ENCODE measurements at regions not wholly inside any gene's neighbourhood (a gene's known extent, or its start where the extent isn't known, plus 50 kb on each side); places are given as distances from the start of the nearest gene placed in this dataset.

DNA sequence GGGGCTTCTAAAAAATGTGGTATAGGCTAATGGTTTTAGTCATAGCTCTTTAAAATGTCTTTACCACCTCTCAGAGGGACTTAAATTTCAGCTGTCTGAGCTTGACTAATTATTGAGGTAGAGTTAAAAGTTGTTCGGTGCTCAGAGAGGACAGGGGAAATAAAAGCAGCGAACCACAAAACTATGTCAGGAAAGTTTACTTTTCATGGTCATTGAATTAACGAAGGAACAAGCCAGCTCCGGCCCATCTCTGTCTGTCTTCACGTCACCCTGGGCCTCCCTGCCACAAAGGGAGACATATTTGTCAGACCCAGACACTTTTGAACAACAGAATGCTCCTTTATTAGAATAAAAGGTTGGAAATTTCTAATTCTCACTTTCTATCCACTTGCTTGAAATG is 98.8 kb upstream of the EFNA5 start:
- H3K9me3 Mint-ChIP-seq (ENCODE audit: insufficient read depth) = no peaks in the 10 kb centered on the region
- Histone ChIP-seq H3K9me3 (ENCODE audit: control extremely low read depth in 1 of 3, control insufficient read depth in 2 of 3, insufficient read depth in 1 of 3, low read length in 2 of 3) (no peaks in the 10 kb centered on the region), H3K36me3 (replicated peaks in 1 of 2; ENCODE audit: control extremely low read depth in 1 of 2, control insufficient read depth in 1 of 2, extremely low read depth in 1 of 2, insufficient read depth in 2 of 2, low read length in 1 of 2) (no peaks in the 10 kb centered on the region), H4K20me1 (ENCODE audit: control insufficient read depth, insufficient read depth, low read length, poor library complexity, severe bottlenecking) (no peaks in the 10 kb centered on the region), H3K27ac (ENCODE audit: low read length in 2 of 2) (no peak overlapping the region), H3K4me2 (replicated peaks; ENCODE audit: low read depth, low read length, poor library complexity, severe bottlenecking) (no peak overlapping the region), H2AFZ (ENCODE audit: insufficient read depth, low read depth, low read length, poor library complexity, severe bottlenecking) (no peak overlapping the region), H3K4me3 (ENCODE audit: control extremely low read depth in 1 of 5, extremely low read depth in 1 of 5, insufficient read depth in 1 of 5, low read depth in 2 of 5, low read length in 4 of 5) (no peak overlapping the region), H3K27me3 (replicated peaks in 1 of 4; ENCODE audit: control extremely low read depth in 1 of 4, control insufficient read depth in 3 of 4, insufficient read depth in 4 of 4, low read length in 3 of 4) (no peaks in the 10 kb centered on the region), H3K9ac (ENCODE audit: low read length) (no peak overlapping the region), H3K79me2 (ENCODE audit: control insufficient read depth, insufficient read depth, low read length) (no peaks in the 10 kb centered on the region), H3K4me1 (ENCODE audit: control insufficient read depth in 2 of 2, insufficient read depth in 2 of 2, low read length in 2 of 2) (no peaks in the 10 kb centered on the region)
- POLR2A ChIA-PET = no interaction called here
- no peak overlapping the region for H3K27ac Mint-ChIP-seq
- H3K27me3 Mint-ChIP-seq = no peaks in the 10 kb centered on the region
- no peak for DNase-seq
- intact Hi-C loops (cut with micrococcal nuclease) = no loop called here
- TF ChIP-seq, protein P1, sequence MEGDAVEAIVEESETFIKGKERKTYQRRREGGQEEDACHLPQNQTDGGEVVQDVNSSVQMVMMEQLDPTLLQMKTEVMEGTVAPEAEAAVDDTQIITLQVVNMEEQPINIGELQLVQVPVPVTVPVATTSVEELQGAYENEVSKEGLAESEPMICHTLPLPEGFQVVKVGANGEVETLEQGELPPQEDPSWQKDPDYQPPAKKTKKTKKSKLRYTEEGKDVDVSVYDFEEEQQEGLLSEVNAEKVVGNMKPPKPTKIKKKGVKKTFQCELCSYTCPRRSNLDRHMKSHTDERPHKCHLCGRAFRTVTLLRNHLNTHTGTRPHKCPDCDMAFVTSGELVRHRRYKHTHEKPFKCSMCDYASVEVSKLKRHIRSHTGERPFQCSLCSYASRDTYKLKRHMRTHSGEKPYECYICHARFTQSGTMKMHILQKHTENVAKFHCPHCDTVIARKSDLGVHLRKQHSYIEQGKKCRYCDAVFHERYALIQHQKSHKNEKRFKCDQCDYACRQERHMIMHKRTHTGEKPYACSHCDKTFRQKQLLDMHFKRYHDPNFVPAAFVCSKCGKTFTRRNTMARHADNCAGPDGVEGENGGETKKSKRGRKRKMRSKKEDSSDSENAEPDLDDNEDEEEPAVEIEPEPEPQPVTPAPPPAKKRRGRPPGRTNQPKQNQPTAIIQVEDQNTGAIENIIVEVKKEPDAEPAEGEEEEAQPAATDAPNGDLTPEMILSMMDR (IDR thresholded peaks at IDR 0.05) = no peak
- TF ChIP-seq EZH2 (IDR thresholded peaks at IDR 0.05; ENCODE audit: borderline replicate concordance, insufficient read depth, low read depth, low read length, poor library complexity, severe bottlenecking) = no peak
- ATAC-seq (ENCODE audit: low read depth) = no peak
- no peaks in the 10 kb centered on the region for H3K4me1 Mint-ChIP-seq
- 100% methylated on average over 2 of the region's 5 CpGs for WGBS (ENCODE audit: insufficient coverage)
- CTCF ChIA-PET = no interaction called here
- H3K4me3 Mint-ChIP-seq = no peak overlapping the region

DNA sequence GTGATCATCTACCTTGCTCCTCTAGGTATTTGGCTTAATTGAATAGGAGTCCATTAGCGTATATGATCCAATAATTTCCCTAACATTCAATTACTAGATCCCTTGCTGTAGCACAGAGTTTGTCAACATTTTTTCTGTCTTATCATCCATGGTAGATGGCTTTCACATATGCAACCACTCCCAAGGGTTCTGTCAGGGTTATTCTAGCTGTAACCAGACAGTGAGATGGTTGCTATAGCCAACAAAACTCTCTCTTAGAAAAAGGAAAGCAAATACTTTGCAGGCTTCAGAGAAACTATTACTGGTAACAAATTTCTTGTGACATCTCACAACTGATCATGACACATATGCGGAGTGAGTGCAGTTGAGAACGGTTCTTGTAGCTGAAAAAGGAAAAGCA is 96.2 kb upstream of the EFNA5 start:
- Histone ChIP-seq H3K27ac (ENCODE audit: low read length in 2 of 2) (no peak overlapping the region), H3K4me3 (ENCODE audit: control extremely low read depth in 1 of 5, extremely low read depth in 1 of 5, insufficient read depth in 1 of 5, low read depth in 2 of 5, low read length in 4 of 5) (no peak overlapping the region), H3K9me3 (ENCODE audit: control extremely low read depth in 1 of 3, control insufficient read depth in 2 of 3, insufficient read depth in 1 of 3, low read length in 2 of 3) (no peaks in the 10 kb centered on the region), H3K9ac (ENCODE audit: low read length) (no peak overlapping the region), H3K27me3 (replicated peaks in 1 of 4; ENCODE audit: control extremely low read depth in 1 of 4, control insufficient read depth in 3 of 4, insufficient read depth in 4 of 4, low read length in 3 of 4) (no peaks in the 10 kb centered on the region), H3K4me1 (ENCODE audit: control insufficient read depth in 2 of 2, insufficient read depth in 2 of 2, low read length in 2 of 2) (no peaks in the 10 kb centered on the region), H3K4me2 (replicated peaks; ENCODE audit: low read depth, low read length, poor library complexity, severe bottlenecking) (no peak overlapping the region), H3K36me3 (replicated peaks in 1 of 2; ENCODE audit: control extremely low read depth in 1 of 2, control insufficient read depth in 1 of 2, extremely low read depth in 1 of 2, insufficient read depth in 2 of 2, low read length in 1 of 2) (no peaks in the 10 kb centered on the region), H3K79me2 (ENCODE audit: control insufficient read depth, insufficient read depth, low read length) (no peaks in the 10 kb centered on the region), H4K20me1 (ENCODE audit: control insufficient read depth, insufficient read depth, low read length, poor library complexity, severe bottlenecking) (no peaks in the 10 kb centered on the region), H2AFZ (ENCODE audit: insufficient read depth, low read depth, low read length, poor library complexity, severe bottlenecking) (no peak overlapping the region)
- no peaks in the 10 kb centered on the region for H3K9me3 Mint-ChIP-seq (ENCODE audit: insufficient read depth)
- H3K4me3 Mint-ChIP-seq = no peak overlapping the region
- CTCF ChIA-PET = no interaction called here
- DNase-seq = no peak
- no peak for TF ChIP-seq EZH2 (IDR thresholded peaks at IDR 0.05; ENCODE audit: borderline replicate concordance, insufficient read depth, low read depth, low read length, poor library complexity, severe bottlenecking)
- TF ChIP-seq, protein P1 (IDR thresholded peaks at IDR 0.05) = no peak
- WGBS (ENCODE audit: insufficient coverage) = no CpG with 5 or more reads among the region's 3 CpGs
- no peak overlapping the region for H3K27ac Mint-ChIP-seq
- H3K4me1 Mint-ChIP-seq = no peaks in the 10 kb centered on the region
- no peaks in the 10 kb centered on the region for H3K27me3 Mint-ChIP-seq
- intact Hi-C loops (cut with micrococcal nuclease) = no loop called here
- ATAC-seq (ENCODE audit: low read depth) = no peak
- POLR2A ChIA-PET = no interaction called here
